NCI-H1930 (cell line): ENCODE measurements at regions not wholly inside any gene's neighbourhood (a gene's known extent, or its start where the extent isn't known, plus 50 kb on each side); places are given as distances from the start of the nearest gene placed in this dataset.
"Not testable (repeated sequence)": the region's sequence is repeated elsewhere in the genome, so short reads cannot be mapped to it uniquely, and the experiment has no call there.

Experiments used
- DNase-seq, 2 experiments: peaks; one replicate each; lab custom pipeline; 2025; lab: John Stamatoyannopoulos, UW

DNA sequence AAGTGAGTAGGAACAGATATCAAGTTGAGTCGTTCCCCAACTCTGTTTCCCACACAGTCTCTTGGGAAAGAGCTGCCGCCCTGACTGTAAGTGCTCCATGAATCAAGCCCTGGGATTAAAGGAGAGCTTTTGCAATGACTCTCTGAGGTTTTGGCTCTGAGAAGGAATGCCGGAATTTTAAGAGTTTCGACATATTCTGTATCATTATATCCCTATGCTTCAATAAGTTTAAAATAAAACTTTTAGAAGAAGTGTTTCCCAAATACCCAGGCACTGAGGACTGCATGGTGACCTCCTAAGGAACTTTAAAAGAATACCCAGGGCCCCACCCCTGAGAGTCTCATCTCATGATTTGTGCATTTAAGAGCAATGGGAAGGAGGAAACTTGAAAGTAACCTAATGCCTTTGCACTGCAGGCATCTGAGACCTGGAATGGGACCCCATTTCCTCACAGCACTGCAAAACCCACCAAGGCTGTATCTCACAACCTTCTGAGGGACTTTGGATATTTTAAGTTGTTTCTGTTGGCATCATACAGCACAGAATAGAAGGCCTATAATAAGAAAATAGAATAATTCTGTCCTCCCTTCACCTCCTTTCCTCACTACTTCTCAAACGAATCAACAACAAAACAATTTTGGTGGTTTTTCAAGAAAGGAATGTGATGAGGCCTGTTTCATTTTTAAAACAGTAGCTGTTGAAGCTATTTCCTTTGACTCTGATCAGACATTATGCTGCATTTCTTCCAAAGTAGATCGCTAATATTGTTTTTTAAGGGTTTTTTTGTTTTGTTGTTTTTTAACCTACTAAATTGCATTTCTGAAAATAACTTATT lies 121.2 kb downstream of the GASK1B start:
- DNase-seq, result no peak

DNA sequence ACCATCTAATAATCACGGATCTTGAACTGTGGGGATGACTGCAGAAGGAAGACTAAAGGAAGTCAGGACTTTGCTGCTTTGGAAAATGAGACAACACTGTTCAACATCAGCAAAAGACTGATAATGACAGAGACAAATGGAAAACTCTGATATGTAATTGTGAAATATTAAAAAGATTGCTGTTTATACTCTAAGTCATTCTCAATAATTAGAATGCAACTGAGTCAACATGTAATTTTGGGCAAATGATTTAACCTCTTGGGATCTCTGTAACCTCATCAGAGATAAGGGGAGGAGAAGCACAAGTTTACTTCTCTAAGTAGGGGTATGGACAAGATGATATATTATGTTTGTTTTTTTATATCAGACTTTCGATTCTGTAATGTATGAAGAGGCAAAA lies 121.9 kb downstream of the GASK1B start:
- DNase-seq, result no peak

DNA sequence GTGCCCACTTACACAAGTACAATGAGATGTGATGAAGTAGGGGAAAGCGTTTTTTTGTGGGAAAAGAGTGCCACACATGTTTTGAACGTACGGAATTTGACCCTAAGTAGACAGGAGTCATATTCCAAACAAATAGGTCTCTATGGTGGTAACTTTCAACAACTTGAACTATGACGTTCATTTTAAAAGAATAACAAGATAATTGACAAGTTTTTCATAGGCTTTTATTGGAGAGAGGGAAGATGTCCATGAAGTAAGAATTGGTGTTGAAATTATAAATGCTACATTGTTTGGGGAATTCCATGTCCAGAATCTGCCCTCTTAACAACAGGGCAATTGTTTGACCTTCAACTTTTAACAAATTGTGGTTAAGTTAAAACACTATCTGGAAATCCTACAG lies 126.5 kb downstream of the GASK1B start:
- DNase-seq, result no peak

DNA sequence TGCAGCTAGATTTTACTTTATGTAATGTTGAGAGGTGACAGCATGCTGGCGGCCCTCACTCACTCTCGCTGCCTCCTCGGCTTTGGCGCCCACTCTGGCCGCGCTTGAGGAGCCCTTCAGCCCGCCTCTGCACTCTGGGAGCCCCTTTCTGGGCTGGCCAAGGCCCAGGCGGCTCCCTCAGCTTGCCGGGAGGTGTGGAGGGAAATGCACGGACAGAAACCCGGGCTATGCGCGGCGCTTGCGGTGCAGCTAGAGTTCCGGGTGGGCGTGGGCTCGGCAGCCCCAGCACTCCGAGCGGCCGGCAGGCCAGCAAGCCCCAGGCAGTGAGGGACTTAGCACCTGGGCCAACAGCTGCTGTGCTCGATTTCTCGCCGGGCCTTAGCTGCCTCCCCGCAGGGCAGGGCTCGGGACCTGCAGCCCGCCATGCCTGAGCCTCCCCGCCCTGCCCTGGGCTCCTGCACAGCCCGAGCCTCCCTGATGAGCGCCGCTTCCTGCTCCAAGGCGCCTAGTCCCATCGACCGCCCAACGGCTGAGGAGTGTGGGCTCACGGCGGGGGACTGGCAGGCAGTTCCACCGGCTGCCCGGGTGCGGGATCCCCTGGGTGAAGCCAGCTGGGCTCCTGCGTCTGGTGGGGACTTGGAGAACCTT lies 128.7 kb downstream of the GASK1B start:
- DNase-seq, result peak; percentile 31 to 33

DNA sequence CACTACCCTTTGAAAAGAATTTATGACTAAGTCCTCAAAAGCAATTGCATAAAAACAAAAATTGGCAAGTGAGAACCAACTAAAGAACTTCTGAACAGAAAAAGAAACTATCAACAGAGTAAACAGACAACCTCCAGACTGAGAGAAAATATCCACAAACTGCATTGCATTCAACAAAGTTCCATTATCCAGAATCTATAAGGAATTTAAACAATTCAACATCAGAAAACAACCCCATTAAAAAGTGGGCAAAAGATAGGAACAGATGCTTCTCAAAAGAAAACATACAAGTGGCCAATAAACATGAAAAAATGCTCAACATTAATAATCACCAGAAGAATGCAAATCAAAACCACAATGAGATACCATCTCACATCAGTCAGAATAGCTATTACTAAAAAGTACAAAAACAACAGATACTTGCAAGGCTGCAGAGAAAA lies 130.2 kb downstream of the GASK1B start:
- no peak for DNase-seq

DNA sequence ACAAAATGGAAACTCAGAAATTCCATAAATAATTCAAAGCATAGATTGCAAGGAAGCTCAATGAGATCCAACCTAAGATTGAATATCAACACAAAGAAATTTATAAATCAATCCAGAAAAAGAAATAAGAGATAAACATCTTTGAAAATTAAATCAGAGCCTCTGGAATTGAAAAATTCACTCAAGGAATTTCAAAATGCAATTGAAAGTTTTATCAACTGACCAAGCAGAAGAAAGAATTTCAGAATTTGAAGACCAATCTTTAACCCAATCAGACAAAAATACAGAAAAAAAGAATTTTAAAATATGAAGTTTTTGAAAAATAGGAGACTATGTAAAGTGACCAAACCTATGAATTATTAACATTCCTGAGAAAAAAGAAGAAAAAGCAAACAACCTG lies 134.1 kb downstream of the GASK1B start:
- DNase-seq, result no peak

DNA sequence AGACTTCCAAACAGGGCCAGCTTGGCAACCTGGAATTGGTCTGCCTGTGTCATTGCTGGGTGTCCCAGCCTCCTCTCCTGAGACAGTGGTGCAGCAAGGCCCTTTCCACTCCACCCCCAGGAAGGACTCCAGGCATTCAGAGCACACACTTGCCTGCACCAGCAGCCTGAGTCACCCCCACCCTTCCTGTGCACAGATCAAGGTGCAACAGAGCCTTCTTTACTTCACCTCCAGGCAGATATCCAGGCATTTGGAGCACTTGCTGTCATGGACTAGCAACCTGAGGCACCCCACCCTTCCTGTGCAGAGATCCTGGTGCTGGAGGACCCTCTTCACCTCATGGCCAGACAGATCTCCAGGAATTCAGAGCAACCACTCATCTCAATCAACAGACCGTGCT lies 135.8 kb downstream of the GASK1B start:
- DNase-seq, result no peak

DNA sequence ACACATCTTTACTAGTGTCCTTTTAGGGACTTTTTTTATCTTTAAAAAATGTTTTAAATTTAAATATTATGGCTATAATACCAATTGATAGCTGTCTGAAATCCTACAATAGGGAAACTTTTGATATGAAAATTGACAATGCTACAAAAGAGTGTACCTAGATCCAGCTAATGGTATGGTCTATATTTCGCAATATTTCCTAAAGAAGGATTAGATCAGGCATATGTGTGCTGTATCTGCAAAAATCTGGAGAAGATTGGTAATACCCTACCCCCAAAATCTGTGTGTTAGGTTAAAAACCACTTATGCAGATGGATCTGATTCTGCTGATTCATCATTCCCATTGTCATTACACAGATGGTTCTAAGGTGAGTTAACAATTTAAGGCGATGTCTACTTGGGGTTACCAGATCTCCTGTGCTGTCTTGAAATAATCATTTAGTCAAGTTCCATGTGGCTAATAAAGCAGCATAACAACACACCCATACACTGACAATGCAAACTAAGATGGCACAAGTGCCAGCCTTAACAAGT lies 137.1 kb downstream of the GASK1B start:
- DNase-seq, result no peak

DNA sequence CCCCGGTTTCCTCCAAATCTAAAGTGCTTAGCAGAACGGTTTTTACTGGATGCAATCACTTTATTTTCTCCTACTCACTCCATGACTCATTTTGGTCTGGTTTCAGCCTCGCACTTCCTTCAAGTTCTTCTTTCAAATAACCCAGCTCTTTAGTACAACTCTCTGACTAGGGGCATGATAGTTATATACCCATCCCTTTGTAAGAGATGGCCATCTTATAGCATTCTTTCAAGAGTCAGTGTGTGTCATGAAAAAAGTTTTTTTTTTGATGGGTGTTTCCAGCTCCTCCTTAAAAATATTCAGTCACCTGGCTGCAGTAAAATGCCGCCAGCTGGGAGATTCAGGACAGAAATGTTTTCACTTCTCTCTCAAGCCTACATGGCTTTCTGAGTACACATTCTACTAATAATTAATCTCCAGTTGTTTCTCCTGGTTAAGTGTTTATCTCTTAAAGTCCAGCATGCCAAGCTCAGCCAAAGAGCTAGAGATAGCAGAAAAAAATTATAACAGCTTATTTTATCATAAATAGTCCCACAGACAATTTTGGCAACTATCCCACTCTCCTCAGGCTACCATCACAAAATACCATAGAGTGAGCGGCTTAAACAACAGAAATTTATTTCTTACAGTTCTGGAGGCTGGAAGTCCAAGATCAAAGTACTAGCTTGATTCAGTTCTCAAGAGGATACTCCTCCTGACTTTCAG lies 139.3 kb downstream of the GASK1B start:
- DNase-seq, result no peak

DNA sequence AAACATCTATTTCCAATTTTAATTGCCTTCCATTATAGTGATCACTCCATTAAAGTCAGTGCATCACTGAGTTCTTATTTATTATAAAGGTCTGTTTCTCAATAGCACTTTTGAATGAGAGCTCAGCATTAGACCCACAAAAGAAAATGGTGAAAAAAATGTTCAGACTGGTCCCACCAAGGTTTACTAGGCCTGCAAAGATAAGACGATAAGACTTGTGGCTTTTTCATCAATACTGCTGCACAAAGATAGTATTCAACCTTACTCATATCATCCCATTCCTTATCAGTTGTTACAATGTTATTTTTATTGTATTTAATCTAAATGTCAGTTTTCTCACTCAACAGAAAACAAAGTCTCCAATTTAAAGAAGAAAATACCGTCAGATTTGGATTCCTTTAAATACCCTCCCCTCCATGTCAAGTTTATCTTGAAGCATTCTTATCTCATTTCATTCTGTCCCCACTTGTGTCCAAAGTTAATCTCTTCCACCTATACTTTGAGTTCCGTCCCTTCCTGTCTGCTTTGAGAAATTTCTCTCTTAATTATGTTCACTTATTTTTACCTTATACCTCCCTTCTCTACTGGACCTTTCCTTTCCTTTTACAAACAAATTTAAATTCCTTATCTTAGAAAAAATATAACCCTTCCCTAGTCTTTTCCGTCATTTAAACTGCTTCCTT lies 140.0 kb downstream of the GASK1B start:
- no peak for DNase-seq

DNA sequence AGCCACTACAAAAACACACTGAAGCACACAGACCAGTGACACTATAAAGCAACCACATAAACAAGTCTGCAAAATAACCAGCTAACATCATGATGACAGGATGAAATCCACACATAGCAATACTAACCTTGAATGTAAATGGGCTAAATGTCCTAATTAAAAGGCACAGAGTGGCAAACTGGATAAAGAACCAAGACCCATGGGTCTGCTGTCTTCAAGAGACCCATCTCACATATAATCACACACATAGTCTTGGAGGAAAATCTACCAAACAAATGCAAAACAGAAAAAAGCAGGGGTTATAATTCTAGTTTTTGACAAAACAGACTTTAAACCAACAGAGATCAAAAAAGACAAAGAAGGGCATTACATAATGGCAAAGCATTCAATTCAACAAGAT lies 144.4 kb downstream of the GASK1B start:
- DNase-seq, result not testable (repeated sequence)

DNA sequence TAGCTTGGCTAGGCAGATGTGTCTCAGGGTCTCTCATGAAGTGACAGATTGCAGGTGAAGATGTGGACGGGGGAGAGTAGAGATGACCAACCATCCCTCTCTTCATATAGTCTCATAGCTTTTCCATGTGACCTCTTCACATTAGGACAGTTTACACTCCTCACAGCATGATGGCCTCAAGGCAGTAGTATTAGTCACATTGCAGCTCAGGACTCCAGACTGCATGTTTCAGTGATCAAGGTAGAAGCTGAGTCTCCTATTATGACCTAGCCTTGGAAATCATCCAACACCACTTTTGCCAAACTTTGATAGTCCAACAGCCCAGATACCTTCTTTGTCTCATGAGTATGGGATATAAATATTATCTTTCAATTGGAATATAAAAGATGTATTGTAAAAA lies 147.7 kb downstream of the GASK1B start:
- DNase-seq, result no peak

DNA sequence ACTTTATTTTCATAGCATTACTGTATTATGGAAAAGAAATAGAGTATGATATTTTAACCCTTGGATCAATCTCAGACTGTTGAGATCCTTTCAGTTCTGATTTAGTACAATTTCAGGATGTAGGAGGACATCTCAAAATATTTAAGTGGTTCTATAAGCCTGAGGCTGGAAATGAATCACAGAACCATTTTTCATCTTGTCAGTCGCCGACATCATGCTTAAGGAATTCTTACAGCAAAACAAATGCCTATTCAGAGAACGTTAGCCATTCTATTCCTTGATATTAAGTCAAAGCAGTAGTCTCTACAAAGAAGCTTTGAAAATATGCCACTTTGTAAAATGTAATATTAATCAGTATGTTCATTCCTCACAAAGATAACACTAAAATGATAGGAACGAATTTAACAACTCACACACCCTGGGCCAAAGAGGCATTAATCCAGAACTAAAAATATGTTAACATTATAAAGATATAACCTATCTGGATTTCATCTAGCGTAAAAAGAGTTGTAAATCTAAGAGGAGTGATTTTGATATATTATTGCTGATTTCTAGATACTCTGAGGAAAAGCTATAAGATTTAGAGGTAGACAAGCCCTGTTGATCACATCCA lies 152.0 kb downstream of the GASK1B start:
- no peak for DNase-seq

DNA sequence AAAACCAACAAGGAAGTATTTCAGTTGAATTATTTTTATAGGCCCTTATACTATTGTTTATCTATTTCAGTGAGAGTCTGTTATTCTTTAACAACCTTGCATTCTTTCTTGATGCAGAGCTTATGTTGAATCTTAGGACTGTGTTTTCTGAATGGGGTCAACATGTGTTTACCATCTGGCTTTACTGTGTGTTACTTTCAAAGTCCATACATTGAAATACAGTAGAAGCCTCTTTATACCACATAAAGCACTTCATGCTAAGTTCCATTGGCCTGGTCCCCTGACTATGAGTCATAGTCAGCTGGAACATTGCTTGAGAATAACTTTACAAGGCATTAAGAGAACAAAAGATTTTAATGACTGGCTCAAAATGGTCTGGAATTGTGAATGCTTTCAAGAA lies 152.6 kb downstream of the GASK1B start:
- DNase-seq, result no peak

DNA sequence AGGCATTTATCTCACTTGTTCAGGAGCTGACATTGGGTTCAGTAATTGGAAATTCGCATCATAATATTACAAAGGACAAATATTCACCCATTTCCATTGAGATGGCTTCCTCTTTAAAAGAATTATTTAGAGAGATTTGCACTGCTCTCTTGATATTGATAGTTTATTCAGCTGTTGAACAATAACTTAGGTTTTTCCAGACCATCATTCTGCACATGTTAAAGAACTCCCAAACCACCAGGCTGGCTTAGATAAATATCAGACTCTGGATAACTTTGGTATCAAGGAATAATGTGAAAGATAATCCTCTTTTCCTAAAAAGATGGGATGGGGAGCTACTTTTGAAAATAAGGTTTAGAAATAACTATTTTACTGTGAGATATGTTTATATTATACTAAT lies 154.0 kb downstream of the GASK1B start:
- DNase-seq, result no peak

DNA sequence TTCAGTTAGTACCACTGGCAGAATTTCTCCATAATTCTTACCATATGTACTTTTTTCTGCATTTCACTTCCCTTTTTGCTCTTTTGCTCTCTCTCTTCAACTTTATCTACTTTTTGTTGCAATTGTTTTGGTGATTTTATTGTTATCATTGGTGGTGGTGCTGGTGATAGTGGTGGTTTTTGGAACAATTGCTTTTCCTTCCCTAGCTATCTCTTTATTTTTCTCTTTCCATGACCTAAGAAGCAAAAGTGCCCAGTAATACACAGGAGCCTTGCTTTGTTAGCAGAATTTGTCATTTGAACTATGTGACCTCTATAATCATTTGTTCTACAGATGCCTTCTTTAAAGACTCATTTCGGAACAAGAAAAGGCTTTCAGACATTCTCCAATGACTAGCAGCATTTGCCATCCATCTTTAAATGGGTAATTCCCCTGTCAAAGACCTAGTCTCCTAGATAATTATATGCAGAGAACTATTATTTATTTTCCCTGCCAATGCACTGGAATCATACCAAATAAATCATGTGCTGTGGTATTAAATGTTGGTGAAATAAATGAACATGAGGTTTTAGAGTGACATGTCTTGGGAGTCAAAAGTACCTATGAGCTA lies 154.5 kb downstream of the GASK1B start:
- DNase-seq, result no peak

DNA sequence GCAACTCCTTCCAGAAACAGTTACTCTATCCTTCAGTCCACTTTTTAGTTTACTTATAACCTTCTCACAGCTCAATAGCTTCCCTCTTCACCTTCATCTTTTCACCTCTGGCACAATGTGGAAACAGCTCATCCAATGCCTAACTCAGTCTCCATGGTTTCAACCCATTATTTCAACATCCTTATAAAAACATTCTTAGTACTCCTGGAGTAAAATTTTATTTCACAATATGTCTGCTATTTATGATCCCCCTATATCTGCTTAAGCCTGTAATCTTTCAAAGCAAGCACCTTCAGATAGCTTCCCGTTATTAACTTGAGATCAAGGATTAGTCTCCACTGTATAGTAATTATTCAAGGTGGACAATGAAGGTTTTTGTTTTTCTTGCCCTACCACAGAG lies 156.3 kb downstream of the GASK1B start:
- DNase-seq, result no peak

DNA sequence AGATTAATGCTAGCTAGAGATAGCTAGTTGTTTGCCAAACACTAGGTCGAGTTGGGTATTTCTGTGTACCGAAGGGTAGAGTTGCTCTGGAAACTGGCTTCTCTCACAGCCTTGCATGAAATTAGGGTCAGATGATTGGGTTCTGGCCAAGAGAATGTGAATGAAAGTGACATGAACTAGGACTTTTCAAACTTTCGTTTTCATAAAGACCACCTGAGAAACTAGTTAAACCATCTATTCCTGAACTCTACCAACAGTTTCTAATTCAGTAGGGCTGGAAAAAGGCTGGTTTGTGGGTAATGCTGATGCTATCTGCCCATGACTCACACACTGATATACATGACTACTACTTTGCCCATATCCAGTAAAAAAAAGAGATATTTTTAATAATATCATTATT lies 157.6 kb downstream of the GASK1B start:
- DNase-seq, result no peak

DNA sequence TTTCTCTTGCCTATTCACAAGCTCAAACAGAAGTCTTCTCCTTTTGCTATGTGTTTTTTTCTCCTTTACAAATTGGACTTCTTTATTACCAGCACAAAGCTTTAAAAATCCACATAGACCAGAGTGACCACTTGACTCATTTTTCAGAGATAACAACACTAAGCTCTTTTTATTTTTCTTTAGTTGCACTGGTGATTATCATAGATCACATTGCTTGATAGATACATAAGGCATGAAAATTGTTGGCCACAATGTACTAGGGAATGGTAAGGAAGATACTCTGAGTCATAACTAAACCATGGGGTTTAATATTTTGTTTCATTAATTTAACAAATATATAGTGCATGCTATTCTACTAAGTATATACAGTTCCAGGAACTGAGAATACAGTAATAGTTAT lies 159.0 kb downstream of the GASK1B start:
- no peak for DNase-seq

DNA sequence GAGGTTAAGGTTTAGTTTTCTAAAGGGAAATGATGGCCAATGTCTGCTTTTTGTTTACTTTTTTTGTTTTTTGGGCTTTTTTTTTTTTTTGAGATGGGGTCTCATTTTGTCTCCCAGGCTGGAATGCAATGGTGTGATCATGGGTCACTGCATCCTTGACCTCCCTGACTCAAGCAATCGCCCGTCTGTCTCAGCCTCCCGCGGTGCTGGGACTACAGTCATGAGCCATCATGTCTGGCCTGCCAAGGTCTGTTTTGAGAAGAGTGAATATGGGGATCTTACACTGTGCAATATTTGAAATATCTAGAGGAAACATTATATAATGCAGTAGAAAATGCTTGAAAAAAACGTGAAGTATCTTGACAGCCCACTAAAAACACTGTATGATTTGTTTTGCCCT lies 162.5 kb downstream of the GASK1B start:
- no peak for DNase-seq

DNA sequence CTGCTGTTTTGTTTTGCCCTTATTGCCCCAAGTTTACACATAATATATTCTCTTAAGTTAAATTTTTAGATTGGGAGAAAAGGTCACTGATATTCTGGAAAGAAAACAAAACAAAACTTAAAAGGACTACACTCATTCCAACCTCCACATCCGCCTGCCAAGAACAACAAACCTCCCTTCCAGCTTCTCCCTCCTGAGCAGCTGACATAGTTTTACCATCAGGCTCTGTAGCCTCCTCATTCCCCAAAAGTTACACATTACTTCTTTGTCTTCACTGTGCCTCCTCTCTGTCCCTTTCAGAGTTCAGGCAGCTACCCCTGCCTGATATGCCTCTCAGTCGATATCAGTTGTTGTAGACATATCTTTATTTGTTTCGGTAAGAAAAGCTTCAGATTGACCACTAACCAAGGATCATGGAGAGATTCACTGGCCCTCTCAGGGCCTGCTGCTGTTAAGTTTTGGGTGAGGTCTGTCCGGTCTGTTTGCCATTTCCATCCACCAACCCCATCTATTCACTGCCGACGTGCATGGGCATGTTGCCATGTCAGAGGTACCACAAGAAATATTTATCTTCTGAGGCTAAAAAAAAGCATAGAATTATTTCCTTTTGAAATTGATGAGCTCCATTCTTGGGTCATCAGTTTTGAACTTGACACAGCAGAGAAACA lies 164.1 kb downstream of the GASK1B start:
- DNase-seq, result no peak
